Islet precursor cell (in vitro differentiated cells): ENCODE measurements at regions not wholly inside any gene's neighbourhood (a gene's known extent, or its start where the extent isn't known, plus 50 kb on each side); places are given as distances from the start of the nearest gene placed in this dataset.
"Not testable (repeated sequence)": the region's sequence is repeated elsewhere in the genome, so short reads cannot be mapped to it uniquely, and the experiment has no call there.

Source experiments
- DNase-seq: peaks from one replicate; pipeline ENCODE4 v3.0.0-alpha.2; 2018

- DNase-seq: no peak
These were observed 749.5 kb upstream of the SLC39A10 start for GRCh38 chr2:194907569-194907968.

- no peak for DNase-seq
These were observed 760.2 kb upstream of the SLC39A10 start for GRCh38 chr2:194896871-194897270.

GRCh38 chr2:194883711-194884110 is 773.3 kb upstream of the SLC39A10 start:
- no peak for DNase-seq

GRCh38 chr2:194870974-194871535 is 786.0 kb upstream of the SLC39A10 start:
- DNase-seq: no peak

- no peak for DNase-seq
These were observed 789.7 kb upstream of the SLC39A10 start for GRCh38 chr2:194867328-194867727.

- DNase-seq: no peak
These were observed 802.1 kb upstream of the SLC39A10 start for GRCh38 chr2:194854941-194855340.

- DNase-seq: peak; percentile 47
These were observed 814.2 kb upstream of the SLC39A10 start for GRCh38 chr2:194842871-194843270.

GRCh38 chr2:194834371-194834770 is 822.7 kb upstream of the SLC39A10 start:
- DNase-seq: not testable (repeated sequence)

- no peak for DNase-seq
These were observed 830.8 kb upstream of the SLC39A10 start for GRCh38 chr2:194826241-194826640.

GRCh38 chr2:194824450-194824849 is 832.6 kb upstream of the SLC39A10 start:
- DNase-seq: no peak

- DNase-seq: no peak
These were observed 834.4 kb upstream of the SLC39A10 start for GRCh38 chr2:194822657-194823056.

GRCh38 chr2:194822097-194822496 is 834.9 kb upstream of the SLC39A10 start:
- DNase-seq: no peak

- DNase-seq: no peak
These were observed 837.7 kb upstream of the SLC39A10 start for GRCh38 chr2:194819367-194819766.

- DNase-seq: no peak
These were observed 841.6 kb upstream of the SLC39A10 start for GRCh38 chr2:194815475-194815874.

GRCh38 chr2:194802589-194802988 is 854.4 kb upstream of the SLC39A10 start:
- no peak for DNase-seq

GRCh38 chr2:194787071-194787470 is 870.0 kb upstream of the SLC39A10 start:
- not testable (repeated sequence) for DNase-seq

- not testable (repeated sequence) for DNase-seq
These were observed 885.6 kb upstream of the SLC39A10 start for GRCh38 chr2:194771394-194771793.

GRCh38 chr2:194769030-194769429 is 888.0 kb upstream of the SLC39A10 start:
- no peak for DNase-seq

GRCh38 chr2:194765723-194766122 is 891.3 kb upstream of the SLC39A10 start:
- DNase-seq: no peak

- no peak for DNase-seq
These were observed 906.1 kb upstream of the SLC39A10 start for GRCh38 chr2:194750926-194751325.

- no peak for DNase-seq
These were observed 911.4 kb upstream of the SLC39A10 start for GRCh38 chr2:194745557-194746146.

GRCh38 chr2:194742706-194743105 is 914.3 kb upstream of the SLC39A10 start:
- no peak for DNase-seq

GRCh38 chr2:194739217-194739616 is 917.8 kb upstream of the SLC39A10 start:
- DNase-seq: no peak

- no peak for DNase-seq
These were observed 921.0 kb upstream of the SLC39A10 start for GRCh38 chr2:194735837-194736542.
